ENCODE measurements at regions not wholly inside any gene's neighbourhood (a gene's known extent, or its start where the extent isn't known, plus 50 kb on each side); places are given as distances from the start of the nearest gene placed in this dataset.

- TF ChIP-seq SRF (IDR thresholded peaks at IDR 0.05; ENCODE audit: low read depth, low read length) = no peak
- TF ChIP-seq EP300 (IDR thresholded peaks at IDR 0.05; ENCODE audit: borderline replicate concordance in 1 of 2, low read depth in 2 of 2, low read length in 2 of 2) = no peak
- TF ChIP-seq SP4 (IDR thresholded peaks at IDR 0.05; ENCODE audit: low read length) = no peak
- TF ChIP-seq MAFK (IDR thresholded peaks at IDR 0.05; ENCODE audit: low read depth, low read length) = no peak
- no peak for TF ChIP-seq KDM4A (IDR thresholded peaks at IDR 0.05; ENCODE audit: low read depth, low read length, severe bottlenecking)
- TF ChIP-seq CTBP2 (IDR thresholded peaks at IDR 0.05; ENCODE audit: borderline replicate concordance, insufficient read depth, insufficient read length, low read length) = no peak
- TF ChIP-seq TAF7 (optimal IDR thresholded peaks at IDR 0.05; ENCODE audit: borderline replicate concordance, low read depth, low read length) = no peak
Measured at GRCh38 chr9:134536931-134537330, 104.7 kb upstream of the COL5A1 start (continued).
